ENCODE measurements at regions not wholly inside any gene's neighbourhood (a gene's known extent, or its start where the extent isn't known, plus 50 kb on each side); places are given as distances from the start of the nearest gene placed in this dataset.

GRCh38 chr12:115037830-115038229 lies 353.9 kb upstream of the TBX3 start:
- Histone ChIP-seq H3K36me3 (no peaks in the 10 kb centered on the region), H3K4me1 (peaks cover 10% of the 10 kb centered on the region), H2AFZ (replicated peaks) (no peak overlapping the region), H3K9me3 (ENCODE audit: low read depth) (no peaks in the 10 kb centered on the region), H3K9ac (no peak overlapping the region), H3K27ac (no peak overlapping the region), H4K20me1 (ENCODE audit: low read depth) (no peaks in the 10 kb centered on the region), H3K4me2 (no peak overlapping the region), H3K79me2 (ENCODE audit: low read depth) (no peaks in the 10 kb centered on the region), H3K4me3 (no peak overlapping the region), H3K27me3 (no peaks in the 10 kb centered on the region), H3F3A (ENCODE audit: low read depth) (no peaks in the 10 kb centered on the region)
- TF ChIP-seq EZH2phosphoT487 (IDR thresholded peaks at IDR 0.05) (no peak), EZH2 (IDR thresholded peaks at IDR 0.05) (no peak)
- TF ChIP-seq, protein P1, sequence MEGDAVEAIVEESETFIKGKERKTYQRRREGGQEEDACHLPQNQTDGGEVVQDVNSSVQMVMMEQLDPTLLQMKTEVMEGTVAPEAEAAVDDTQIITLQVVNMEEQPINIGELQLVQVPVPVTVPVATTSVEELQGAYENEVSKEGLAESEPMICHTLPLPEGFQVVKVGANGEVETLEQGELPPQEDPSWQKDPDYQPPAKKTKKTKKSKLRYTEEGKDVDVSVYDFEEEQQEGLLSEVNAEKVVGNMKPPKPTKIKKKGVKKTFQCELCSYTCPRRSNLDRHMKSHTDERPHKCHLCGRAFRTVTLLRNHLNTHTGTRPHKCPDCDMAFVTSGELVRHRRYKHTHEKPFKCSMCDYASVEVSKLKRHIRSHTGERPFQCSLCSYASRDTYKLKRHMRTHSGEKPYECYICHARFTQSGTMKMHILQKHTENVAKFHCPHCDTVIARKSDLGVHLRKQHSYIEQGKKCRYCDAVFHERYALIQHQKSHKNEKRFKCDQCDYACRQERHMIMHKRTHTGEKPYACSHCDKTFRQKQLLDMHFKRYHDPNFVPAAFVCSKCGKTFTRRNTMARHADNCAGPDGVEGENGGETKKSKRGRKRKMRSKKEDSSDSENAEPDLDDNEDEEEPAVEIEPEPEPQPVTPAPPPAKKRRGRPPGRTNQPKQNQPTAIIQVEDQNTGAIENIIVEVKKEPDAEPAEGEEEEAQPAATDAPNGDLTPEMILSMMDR (IDR thresholded peaks at IDR 0.05): no peak
- Mint-ChIP-seq H3K4me3 (no peak overlapping the region), H3K27ac (no peak overlapping the region), H3K9me3 (no peaks in the 10 kb centered on the region), H3K4me1 (peaks cover 10% of the 10 kb centered on the region), H3K36me3 (no peaks in the 10 kb centered on the region), H3K27me3 (ENCODE audit: insufficient read depth, low read depth) (peaks cover 32% of the 10 kb centered on the region)
- DNase-seq (ENCODE audit: low spot score): no peak

- H3K27me3 Mint-ChIP-seq (ENCODE audit: insufficient read depth, low read depth): peaks cover 38% of the 10 kb centered on the region
- no peak overlapping the region for H2AFZ ChIP-seq (replicated peaks)
- H3K27ac Mint-ChIP-seq: no peak overlapping the region
- H3K4me1 Mint-ChIP-seq: peaks cover 10% of the 10 kb centered on the region
- H3K4me1 ChIP-seq: peaks cover 10% of the 10 kb centered on the region
- H3K4me2 ChIP-seq: no peak overlapping the region
- no peak overlapping the region for H3K4me3 Mint-ChIP-seq
- peak; percentile 26 for DNase-seq (ENCODE audit: low spot score)
- no peaks in the 10 kb centered on the region for H4K20me1 ChIP-seq (ENCODE audit: low read depth)
- H3K79me2 ChIP-seq (ENCODE audit: low read depth): no peaks in the 10 kb centered on the region
- H3K27me3 ChIP-seq: no peaks in the 10 kb centered on the region
- no peaks in the 10 kb centered on the region for H3K9me3 Mint-ChIP-seq
- no peak overlapping the region for H3K27ac ChIP-seq
- no peaks in the 10 kb centered on the region for H3K36me3 Mint-ChIP-seq
- TF ChIP-seq EZH2phosphoT487 (IDR thresholded peaks at IDR 0.05) (no peak), EZH2 (IDR thresholded peaks at IDR 0.05) (no peak)
- TF ChIP-seq, protein P1 (IDR thresholded peaks at IDR 0.05): no peak
- no peaks in the 10 kb centered on the region for H3F3A ChIP-seq (ENCODE audit: low read depth)
- H3K9ac ChIP-seq: no peak overlapping the region
- H3K36me3 ChIP-seq: no peaks in the 10 kb centered on the region
- no peak overlapping the region for H3K4me3 ChIP-seq
- no peaks in the 10 kb centered on the region for H3K9me3 ChIP-seq (ENCODE audit: low read depth)
These were observed 351.6 kb upstream of the TBX3 start for GRCh38 chr12:115035535-115036107.

- H3K9me3 ChIP-seq (ENCODE audit: low read depth): no peaks in the 10 kb centered on the region
- no peaks in the 10 kb centered on the region for H3K9me3 Mint-ChIP-seq
- H2AFZ ChIP-seq (replicated peaks): no peak overlapping the region
- H3K4me2 ChIP-seq: no peak overlapping the region
- no peaks in the 10 kb centered on the region for H3K36me3 ChIP-seq
- no peaks in the 10 kb centered on the region for H3K36me3 Mint-ChIP-seq
- no peaks in the 10 kb centered on the region for H3K27me3 ChIP-seq
- H3K9ac ChIP-seq: no peak overlapping the region
- H3K27ac ChIP-seq: no peak overlapping the region
- no peak for TF ChIP-seq EZH2 (IDR thresholded peaks at IDR 0.05)
- TF ChIP-seq, protein P1 (IDR thresholded peaks at IDR 0.05): no peak
- TF ChIP-seq EZH2phosphoT487 (IDR thresholded peaks at IDR 0.05): no peak
- no peaks in the 10 kb centered on the region for H4K20me1 ChIP-seq (ENCODE audit: low read depth)
- no peaks in the 10 kb centered on the region for H3K79me2 ChIP-seq (ENCODE audit: low read depth)
- no peak overlapping the region for H3K4me3 Mint-ChIP-seq
- no peak overlapping the region for H3K27ac Mint-ChIP-seq
- H3F3A ChIP-seq (ENCODE audit: low read depth): no peaks in the 10 kb centered on the region
- peaks cover 10% of the 10 kb centered on the region for H3K4me1 ChIP-seq
- DNase-seq (ENCODE audit: low spot score): no peak
- peaks cover 10% of the 10 kb centered on the region for H3K4me1 Mint-ChIP-seq
- H3K4me3 ChIP-seq: no peak overlapping the region
- peaks cover 33% of the 10 kb centered on the region for H3K27me3 Mint-ChIP-seq (ENCODE audit: insufficient read depth, low read depth)
These were observed 348.5 kb upstream of the TBX3 start for GRCh38 chr12:115032521-115032920.
